HG03066 (cell line): ENCODE measurements at regions not wholly inside any gene's neighbourhood (a gene's known extent, or its start where the extent isn't known, plus 50 kb on each side); places are given as distances from the start of the nearest gene placed in this dataset.

Source experiments
- ATAC-seq: cut with Tn5 transposase; IDR thresholded peaks from one replicate; pipeline ENCODE4 v1.9.1; 2021; ENCODE audit warnings: low read depth; ENCODE audit not compliant: unreplicated experiment

DNA sequence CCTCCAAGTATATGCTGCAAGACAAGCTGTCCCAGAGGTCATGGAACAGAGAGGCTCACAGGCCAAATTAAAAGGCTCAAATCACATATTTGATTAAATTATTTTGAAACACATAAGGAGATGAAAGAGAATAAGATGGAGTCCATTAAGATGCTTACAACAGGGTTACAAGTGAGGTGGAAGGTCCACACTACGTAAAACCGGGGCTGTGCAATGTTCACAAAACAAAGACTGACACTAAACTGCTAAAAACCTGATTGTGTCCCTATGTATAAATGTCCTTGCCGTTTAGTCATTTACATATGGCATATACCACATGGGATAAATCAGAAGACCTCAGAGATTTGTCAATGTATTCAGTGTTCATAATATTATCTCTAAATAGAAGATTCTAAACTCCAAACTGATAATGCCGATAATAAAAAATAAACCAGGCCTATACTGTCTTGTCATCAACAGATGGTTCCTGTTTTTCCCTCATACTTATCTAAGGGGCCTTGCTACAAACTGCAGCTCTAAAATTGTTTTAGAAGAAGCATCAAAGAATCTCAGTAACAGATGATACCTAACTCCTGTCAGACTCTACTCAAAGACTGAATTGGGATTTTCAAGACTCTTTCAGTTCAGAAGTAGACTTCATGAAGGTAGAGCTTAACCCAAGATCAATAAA is 51.8 kb upstream of the RIPOR2 start:
- ATAC-seq, result no peak

DNA sequence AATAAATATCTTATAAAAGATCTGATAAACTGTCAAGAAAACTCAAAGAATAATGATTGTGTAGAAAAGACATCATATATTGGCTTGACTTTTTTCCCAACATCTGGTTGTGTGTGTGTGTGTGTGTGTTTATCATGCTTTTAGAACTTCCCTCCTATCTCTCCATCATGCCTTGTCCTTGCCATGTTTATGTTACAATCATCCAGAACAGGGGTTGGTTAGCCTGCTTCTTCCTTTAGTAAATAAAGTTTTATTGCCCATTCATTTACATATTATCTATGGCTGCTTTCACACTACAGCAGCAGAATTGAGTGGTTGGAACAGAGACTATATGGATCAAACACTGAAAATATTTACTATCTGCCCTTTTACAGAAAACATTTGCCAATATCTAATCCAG is 52.8 kb upstream of the RIPOR2 start:
- ATAC-seq, result no peak

DNA sequence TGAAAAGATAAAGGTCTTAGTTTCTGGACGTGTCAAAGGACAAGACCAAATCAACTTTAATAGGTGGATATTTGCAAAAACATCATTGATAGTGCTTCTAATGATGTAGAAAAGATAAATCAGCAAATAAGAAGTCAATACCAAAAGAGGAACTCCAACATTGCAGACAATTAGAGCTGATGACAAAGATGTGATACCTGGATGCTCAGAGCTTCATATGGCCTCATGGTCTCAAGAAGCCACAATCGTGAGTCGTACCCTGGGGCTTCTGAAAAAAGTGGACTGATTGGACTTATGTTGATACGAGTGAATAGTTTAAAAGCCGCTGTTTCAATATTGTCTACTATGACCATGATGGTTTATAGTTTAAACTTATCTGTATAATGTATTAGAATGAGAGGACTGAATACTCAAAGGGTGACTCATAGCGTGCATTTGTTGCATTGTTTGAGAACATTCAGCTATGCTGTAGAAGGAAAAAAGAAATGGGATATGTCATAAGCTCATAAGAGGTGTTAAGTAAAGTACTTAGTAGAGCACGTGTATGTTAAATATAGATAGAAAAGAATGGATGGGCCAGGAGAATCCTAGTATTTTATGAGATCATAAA is 54.6 kb upstream of the RIPOR2 start:
- no peak for ATAC-seq

DNA sequence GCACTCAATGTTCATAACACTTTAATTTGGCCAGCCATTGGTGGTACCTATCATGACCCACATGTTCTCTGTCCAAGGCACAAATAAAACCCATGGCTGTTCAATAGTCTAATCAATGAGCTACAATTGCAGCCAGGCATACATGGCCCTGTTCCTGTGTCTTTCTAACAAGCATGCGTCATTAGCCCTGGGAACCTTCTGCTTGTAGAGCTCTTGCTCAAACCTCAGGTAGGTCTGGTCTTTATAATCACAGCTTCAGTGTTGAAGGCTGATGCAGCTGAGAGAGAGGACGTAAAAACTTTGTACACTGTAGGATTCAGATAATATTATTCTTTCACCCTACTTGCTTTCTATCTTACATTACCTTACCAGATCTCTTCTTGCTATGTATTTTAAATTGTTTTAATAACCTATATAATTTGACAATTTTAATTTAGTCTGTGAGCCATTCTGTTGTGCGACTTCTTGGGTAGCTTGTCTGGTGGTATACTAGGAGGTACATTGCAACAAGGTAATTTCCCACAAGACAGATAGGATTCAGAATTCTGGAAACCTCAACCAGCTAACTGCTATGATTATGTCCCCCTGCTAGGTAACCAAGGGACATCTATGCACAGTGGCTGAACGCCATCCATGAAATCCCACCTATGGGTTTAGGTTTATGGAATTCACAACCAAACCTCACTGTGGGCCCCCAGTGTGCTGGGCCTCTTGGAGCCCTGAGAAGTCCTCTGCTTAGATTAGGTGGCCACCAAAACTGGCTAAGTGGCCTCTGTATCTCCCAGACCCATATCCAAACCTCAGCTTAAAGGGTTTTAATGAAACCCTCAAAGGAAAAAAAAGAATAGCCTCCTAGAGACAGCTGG is 55.4 kb upstream of the RIPOR2 start:
- ATAC-seq, result no peak

DNA sequence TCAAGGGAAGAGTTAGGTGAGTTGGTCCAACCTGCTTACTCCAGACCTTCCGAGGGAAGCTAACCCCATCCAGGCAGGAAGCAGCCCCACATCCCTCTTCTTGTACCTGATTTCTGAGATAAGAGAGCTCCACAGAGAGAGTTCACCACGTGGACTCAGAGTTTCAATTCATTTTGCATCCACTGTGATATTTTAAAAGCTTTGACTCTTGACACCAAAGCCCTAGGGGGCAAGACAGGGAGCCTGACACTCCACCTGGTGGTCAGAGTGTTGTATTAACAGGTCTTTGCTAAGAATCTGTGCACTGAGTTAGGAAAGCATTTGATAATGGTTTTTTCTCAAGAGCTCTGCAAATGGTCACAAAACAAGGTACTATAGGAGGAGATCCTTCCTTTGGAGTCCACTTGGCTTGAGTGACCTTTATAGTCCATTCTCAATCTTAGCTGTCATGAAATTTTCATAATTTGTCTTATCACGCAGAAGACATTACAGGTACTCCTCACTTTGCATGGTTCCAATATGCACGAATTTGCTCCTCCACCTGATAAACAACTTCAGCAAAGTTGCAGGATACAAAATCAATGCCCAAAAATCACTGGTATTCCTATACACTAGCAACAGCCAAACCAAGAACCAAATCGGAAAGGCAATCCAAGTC is 56.2 kb upstream of the RIPOR2 start:
- ATAC-seq, result peak; percentile 82

DNA sequence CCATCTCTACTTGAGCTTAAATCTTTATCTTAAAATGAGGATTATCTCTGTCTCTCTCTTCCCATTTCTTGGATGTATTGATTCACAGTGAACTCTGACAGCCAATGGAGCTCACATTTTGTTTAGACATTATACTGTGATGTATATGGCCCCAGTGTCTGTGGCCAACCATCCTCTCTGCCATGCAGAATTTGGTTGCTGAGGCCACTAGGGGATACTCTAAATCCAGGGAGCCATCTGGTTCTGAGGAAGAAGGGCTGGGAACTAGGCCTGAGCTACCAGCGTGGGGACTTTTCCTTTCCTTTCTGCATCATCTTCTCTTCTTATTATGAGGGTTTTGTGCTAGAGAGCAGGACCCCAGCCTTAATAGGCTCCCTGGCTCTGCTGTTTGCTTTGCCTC is 59.1 kb upstream of the RIPOR2 start:
- ATAC-seq, result no peak

DNA sequence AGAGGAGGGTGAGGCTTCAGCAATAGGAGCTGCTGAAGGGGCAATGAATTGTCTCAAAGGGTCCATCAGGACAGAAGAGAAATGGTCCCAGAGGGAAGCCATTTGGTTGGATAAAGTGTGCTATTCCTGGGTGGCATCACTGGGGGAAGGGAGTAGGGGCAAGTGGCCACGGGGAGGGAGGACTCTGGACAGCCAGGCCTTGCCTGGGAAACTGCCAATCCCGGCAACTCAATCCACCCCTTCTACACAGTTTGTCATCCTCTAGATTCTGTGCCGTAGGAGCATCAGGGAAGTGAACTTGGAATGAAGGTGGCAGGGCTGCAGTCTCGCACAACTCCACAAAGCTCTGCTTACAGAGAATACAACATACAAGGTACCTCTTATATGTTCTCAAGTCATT is 59.5 kb upstream of the RIPOR2 start:
- ATAC-seq, result no peak

DNA sequence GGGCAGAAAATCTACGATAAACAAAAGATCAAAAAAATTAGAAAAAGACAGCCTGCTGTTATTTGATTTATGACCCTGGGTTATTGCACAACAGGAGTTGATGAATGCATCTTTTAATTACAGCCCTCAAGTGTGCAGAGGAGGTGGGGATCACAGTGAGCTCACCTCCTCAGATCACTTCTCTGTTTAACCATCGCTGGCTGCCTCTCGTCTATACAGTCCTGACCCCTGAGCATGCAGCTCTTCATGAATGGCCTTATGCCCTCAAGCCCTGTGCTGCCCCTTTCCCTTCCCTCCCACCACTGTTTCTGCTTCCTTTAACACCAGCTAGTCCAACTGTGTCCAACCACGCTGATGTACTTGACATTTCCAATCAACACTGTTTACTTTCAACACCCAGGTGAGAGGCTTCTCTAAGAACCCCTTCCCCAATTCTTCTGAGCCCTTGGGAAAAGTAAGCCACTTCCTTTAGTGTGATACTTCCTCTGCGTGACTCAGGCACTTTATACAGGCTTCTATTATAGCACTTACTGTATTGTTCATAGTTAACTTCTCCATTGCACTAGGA is 60.6 kb upstream of the RIPOR2 start:
- ATAC-seq, result no peak

DNA sequence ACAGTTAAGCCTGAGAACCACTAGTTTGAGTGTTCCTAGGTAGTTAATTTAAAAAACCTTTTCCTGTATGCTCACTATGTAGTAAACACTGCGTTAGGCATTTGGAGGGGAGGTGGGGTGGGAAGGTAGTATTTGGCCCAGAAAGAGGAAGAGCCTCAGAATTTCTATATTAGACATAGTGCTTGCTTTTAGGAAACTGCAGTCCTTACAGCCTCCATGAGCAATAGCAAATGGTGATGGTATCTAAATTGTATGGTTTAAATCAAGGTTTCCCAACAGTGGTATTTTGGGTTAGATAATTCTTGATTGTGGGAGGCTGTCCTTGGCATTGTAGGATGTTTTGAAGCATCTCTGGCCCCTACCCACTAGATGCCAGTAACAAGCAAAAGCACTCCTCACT is 61.5 kb upstream of the RIPOR2 start:
- ATAC-seq, result no peak

DNA sequence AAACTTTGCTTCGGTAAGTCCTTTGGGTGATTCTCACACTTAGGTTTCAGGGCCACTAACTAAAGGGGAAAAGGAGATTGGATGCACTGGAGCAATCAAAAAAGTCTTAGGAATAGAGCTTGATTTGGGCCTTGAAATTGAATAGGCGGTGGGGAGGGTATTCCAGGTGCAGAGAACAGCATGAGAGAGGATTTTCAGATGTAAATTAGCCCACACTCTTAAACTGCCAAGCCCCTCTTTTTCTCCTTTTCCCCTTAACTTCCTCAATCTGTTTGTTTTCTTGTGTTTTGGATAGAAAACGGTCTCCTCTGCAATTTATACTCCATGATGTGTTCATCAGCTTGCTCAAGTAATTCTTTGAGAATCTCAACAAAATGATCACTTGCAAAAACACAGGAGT is 62.1 kb upstream of the RIPOR2 start:
- no peak for ATAC-seq

DNA sequence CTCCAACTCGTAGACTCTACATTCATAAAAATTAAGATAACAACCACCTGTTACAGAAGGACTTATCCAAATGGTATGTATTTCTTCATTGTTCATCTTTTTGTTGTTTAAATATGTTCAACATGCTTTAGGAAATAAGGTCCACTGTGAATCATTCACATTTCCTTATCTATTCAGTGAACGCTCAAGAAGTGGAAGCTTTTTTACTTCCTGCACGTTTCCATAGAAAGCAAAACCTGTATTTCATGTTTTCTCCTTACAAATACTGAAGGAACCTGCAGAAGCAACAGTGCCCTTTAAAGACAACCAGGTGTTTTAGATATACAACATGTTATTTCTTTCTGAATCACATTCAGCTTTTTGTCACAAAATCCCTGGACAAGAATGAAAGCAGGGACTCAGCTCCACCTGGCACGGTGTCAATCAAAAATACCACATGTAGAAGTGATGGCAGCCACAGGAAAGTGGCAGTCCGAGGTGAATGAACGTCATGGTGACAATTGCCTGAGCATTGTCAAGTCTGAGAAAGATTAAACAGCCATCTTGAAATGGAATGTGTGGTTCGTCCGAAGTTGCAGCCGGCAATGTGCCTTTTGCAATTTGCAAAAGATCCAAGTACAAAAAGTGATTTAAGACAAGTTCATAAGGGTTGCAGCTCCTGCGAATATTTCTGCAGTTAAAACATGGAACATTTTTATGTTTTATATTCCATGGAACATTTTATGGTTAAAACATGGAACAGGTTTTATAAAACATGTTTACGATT is 66.7 kb upstream of the RIPOR2 start:
- ATAC-seq, result no peak

DNA sequence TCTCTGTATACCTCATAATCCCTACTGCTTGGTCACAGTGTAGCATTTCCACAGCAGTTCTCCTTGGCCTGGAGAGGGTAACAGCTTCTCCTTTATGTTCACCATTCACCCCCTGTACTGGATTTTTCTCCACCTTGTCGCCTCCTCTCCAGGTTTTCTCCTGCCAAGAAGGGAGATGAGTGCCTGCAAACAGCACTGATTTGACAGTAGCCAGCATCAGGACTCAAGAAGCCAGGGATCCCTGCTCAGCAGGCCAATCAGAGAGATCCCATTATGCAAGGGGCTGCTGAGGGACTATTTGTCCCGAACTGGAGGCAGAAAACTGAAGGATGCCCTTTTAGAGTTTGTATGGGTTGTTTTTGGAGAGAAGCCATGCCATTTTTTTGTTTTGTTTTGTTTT is 68.6 kb upstream of the RIPOR2 start:
- no peak for ATAC-seq

DNA sequence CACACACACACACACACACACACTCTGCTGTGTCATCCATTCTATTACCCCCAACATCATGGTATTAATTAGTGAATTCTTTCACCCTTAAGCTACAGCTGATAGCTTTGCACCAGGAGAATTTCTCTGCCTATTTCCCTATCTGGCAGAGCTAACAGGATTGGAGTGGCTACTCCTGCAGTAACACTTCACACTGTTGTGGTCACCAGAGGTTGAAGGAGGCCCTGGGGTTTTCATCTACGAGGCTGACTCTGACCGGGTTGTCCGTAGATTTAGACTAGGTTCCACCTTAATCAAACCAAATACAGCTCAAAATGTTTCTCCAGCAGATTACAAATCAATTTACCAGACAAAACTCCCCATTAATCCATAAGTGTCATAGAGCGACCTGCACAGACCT is 69.2 kb upstream of the RIPOR2 start:
- no peak for ATAC-seq

DNA sequence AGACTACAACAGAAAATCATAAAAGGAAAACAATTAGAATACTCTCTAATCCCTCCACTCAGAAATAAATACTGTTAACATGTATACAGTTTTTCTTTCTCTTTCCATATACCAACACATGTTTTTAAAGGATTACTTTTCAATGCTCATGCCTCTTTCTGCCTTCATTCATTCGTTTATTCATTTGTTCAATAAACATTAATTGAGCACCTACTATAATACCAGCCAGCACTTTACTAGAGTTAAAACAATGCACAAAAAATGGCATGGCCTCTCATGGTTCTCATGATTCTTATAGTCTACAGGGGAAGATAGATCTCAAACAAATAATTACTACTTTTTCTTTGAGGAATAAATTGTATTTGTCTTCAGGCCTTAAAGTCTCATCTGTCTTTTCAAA is 70.3 kb upstream of the RIPOR2 start:
- no peak for ATAC-seq

DNA sequence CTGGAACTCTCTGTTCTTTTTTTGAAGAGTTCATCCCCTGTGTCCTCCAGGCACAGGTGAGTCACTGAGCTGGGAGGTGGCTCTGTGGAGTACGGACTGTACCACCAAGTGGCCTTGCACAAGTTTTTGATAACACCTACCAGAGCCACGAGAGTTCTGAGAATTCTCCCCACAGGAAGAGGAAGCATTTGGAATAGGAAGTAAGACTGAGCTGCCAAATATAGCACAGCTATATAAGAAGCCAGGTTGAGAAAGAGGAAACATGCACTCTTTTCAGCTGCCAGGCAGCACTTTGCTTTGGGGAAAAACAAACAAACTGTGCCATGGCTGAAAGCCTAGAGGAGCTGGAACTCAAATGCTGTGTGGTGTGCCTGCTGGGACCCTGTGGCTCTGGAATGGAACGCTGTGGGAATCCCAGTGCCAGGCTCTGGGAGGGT is 70.8 kb upstream of the RIPOR2 start:
- no peak for ATAC-seq

DNA sequence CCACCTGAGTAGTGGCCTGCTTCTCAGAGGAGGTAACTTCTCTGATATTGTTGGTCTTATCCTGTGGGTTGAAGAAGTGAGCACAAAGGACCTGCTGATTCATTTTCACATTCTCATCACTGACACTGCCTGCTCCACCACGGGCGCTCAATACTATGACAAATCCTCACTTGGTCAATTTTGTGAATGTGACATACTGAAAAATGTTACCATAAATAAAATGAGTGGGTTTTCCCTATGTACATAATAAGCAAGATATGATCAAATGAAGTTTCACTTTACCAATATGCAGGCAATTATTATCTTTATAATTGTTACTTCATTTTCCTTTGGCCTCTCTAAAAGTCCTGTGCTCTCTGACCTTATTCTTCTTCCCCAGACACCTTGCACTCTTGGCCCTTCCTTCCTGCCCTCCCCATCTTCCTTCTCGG is 71.5 kb upstream of the RIPOR2 start:
- peak; percentile 69 for ATAC-seq

DNA sequence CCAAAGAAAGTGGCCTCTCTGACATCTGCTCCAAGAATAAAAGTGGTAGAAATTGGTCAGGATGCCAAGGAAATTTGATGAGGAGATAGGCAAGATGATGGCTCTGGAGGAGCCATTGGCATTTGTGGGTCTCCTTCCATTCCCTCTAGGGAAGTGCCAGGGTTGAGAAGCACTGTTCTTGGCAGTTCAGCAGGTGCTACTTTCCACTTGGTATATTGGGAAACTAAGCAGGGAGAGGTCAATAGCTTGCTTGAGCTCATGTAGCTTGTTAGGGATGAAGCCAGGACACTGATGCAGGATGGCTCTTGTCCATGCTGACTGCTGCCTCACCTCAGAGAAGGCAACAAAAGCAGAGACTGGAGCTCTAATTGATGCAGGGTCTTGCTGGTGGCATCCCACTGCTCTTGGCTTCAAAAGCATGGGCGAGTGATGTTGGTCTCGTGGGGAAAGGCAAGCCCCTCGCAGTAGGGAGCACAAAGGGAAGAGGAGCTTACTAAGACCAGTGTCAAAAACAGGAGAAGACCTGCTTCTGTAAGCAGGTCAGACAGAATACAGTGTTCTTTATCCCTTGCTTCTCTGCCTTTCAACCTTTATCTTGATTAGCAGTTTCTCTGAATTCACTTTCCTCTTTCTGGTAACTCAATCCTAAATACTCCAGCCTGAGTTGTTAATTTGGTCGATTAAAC is 73.1 kb upstream of the RIPOR2 start:
- no peak for ATAC-seq

DNA sequence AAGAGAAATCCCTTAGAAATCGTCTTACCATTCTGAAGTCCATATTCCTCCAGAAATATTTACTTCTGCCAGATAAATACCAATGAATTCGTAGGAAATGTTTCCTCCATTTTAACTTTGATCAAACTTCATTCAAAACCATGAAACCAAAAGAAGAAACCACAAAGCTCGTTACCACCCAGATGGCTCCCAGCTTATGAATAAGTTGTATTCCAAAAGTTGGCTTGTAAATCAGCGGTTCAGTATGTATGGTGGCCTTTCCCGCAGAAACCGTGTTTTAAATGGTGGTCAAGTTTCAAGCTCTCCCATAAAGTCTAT is 73.6 kb upstream of the RIPOR2 start:
- ATAC-seq, result no peak

DNA sequence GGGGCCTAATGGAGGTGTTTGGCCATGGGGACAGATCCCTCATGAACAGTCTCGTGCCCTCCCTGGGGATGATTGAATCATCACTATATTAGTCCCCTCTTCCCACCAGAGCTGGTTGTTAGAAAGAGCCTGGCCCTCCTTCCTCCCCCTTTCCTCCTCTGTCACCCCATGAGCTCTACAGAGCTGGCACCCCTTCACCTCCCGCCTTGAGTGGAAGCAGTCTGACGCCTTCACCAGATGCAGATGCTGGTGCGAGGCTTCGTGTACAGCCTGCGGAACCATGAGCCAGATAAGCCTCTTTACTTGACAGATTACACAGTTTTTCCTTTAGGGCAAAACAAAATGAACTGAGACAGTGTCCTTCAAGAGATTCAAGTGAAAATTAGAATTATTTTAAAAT is 74.4 kb upstream of the RIPOR2 start:
- no peak for ATAC-seq
